RWPE1 (cell line): ENCODE measurements at regions not wholly inside any gene's neighbourhood (a gene's known extent, or its start where the extent isn't known, plus 50 kb on each side); places are given as distances from the start of the nearest gene placed in this dataset.

Source experiments
- CTCF ChIA-PET: fragments of 350-600 bp; sonication (Branson Sonifier 250); formaldehyde crosslinking; extraction: SDS; loops from one replicate; lab custom pipeline; 2021; lab: Yijun Ruan, JAX
- POLR2A ChIA-PET: fragments of 400-600 bp; formaldehyde crosslinking; extraction: SDS; loops from one replicate; lab custom pipeline; 2020; ENCODE audit warnings: antibody characterized with exemption; ENCODE audit not compliant: low non-redundant PET; lab: Yijun Ruan, JAX
- DNase-seq: peaks from one replicate; pipeline ENCODE4 v3.0.0; 2012; ENCODE audit warnings: low spot score
- H3K27ac ChIP-seq: fragments of 450-650 bp; 2 replicates; pipeline ENCODE4 v1.5.1; 2017
- TF ChIP-seq, protein P1 (sequence below): fragments of 450-650 bp; conservative IDR thresholded peaks from 2 replicates; pipeline ENCODE4 v1.5.1; 2017; ENCODE audit warnings: low read depth, mild to moderate bottlenecking

- TF ChIP-seq, protein P1, sequence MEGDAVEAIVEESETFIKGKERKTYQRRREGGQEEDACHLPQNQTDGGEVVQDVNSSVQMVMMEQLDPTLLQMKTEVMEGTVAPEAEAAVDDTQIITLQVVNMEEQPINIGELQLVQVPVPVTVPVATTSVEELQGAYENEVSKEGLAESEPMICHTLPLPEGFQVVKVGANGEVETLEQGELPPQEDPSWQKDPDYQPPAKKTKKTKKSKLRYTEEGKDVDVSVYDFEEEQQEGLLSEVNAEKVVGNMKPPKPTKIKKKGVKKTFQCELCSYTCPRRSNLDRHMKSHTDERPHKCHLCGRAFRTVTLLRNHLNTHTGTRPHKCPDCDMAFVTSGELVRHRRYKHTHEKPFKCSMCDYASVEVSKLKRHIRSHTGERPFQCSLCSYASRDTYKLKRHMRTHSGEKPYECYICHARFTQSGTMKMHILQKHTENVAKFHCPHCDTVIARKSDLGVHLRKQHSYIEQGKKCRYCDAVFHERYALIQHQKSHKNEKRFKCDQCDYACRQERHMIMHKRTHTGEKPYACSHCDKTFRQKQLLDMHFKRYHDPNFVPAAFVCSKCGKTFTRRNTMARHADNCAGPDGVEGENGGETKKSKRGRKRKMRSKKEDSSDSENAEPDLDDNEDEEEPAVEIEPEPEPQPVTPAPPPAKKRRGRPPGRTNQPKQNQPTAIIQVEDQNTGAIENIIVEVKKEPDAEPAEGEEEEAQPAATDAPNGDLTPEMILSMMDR: no peak
- DNase-seq: peak; percentile 1
- ChIA-PET CTCF (interaction anchor here (0.6 kb wide), 1 partner anchor 8 kb away, joined by 3 read pairs; no protein-coding TSS in a partner anchor), POLR2A (no interaction called here)
- H3K27ac ChIP-seq: no peak overlapping the region
Observed at GRCh38 chr7:89988074-89988473, 166.2 kb upstream of the STEAP1 start.

GRCh38 chr7:89989454-89989853, 164.8 kb upstream of the STEAP1 start:
- ChIA-PET CTCF (no interaction called here), POLR2A (no interaction called here)
- no peak for DNase-seq
- no peak overlapping the region for H3K27ac ChIP-seq
- TF ChIP-seq, protein P1: no peak

GRCh38 chr7:89994483-89994882, 159.8 kb upstream of the STEAP1 start:
- H3K27ac ChIP-seq: no peak overlapping the region
- ChIA-PET CTCF (interaction anchor here (0.5 kb wide), 2 partner anchors 16 to 970 kb away, joined by 3 read pairs; no protein-coding TSS in a partner anchor), POLR2A (no interaction called here)
- no peak for DNase-seq
- TF ChIP-seq, protein P1: no peak

- ChIA-PET POLR2A (no interaction called here), CTCF (no interaction called here)
- DNase-seq: no peak
- TF ChIP-seq, protein P1: no peak
- no peak overlapping the region for H3K27ac ChIP-seq
Observed at GRCh38 chr7:89998554-89998953, 155.7 kb upstream of the STEAP1 start.

DNA sequence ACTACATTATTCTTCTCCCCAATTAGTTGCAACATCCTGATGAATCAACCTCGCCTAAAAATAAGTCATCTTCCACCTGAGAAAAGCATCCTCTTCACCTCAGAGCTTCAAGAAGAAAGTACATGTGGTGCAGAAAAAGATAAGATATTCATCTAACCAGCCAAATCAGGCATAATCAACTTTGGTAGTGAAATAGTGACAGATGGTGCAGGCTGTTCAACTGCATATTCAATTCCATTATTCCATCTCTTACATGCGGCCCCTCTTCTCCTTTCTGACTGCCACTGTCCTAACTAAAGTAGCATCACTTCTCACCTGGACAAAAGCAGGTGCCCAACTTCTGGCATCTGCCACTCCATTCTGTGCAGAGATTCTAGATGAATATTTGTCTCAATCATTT, 148.4 kb upstream of the STEAP1 start:
- TF ChIP-seq, protein P1: no peak
- no peak overlapping the region for H3K27ac ChIP-seq
- ChIA-PET POLR2A (no interaction called here), CTCF (no interaction called here)
- no peak for DNase-seq

DNA sequence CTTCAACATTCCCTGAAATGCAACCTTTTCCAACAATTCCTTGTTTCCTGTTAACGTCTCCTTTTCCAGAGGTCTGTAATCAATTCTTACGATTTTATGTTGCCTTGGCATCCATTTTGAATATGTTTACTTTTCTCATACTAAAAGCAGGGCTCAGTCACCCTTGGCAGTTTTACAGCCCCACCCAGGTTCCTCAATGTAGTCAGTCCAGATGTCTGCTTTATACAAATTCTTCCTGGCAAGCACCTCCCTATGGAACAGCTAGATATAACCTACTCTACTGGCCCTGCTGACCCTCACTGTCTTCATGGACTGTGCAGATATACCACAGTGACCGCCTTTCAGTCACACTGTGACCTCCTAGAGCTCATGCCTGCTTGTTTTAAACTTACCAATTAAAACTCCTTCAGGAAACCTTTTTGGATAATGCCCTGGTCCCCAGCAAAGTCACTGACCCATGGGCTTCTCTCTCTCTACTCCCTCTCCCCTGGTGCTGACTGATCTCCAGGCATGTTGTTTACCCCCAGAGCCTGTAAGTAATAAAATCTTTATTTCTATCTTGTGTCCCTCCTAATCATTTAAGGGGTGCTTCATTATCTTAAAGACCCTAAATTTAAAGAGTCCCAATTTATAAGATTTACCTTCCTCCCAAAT, 147.1 kb upstream of the STEAP1 start:
- DNase-seq: no peak
- ChIA-PET CTCF (no interaction called here), POLR2A (no interaction called here)
- H3K27ac ChIP-seq: no peak overlapping the region
- TF ChIP-seq, protein P1: no peak
